Loucy (cell line): ENCODE measurements at regions not wholly inside any gene's neighbourhood (a gene's known extent, or its start where the extent isn't known, plus 50 kb on each side); places are given as distances from the start of the nearest gene placed in this dataset.

ENCODE experiments used
- H2AFZ ChIP-seq: fragments of 200-600 bp; sonication (generic); 2 replicates; pipeline ENCODE4 v1.6.0; 2016; ENCODE audit warnings: antibody characterized with exemption, mild to moderate bottlenecking, low read length, moderate library complexity
- H3F3A ChIP-seq: fragments of 200-600 bp; 2 replicates; pipeline ENCODE4 v1.6.0; 2016; ENCODE audit warnings: antibody characterized with exemption, low read depth, mild to moderate bottlenecking
- H3K27me3 ChIP-seq: fragments of 200-600 bp; sonication (generic); 2 replicates; pipeline ENCODE4 v1.6.1; 2014; ENCODE audit warnings: low read length, mild to moderate bottlenecking; ENCODE audit not compliant: insufficient read depth, poor library complexity, severe bottlenecking
- H3K36me3 ChIP-seq: fragments of 200-600 bp; sonication (generic); 2 replicates; pipeline ENCODE4 v1.6.1; 2016; ENCODE audit warnings: low read length; ENCODE audit not compliant: insufficient read depth
- H3K4me1 ChIP-seq: fragments of 200-600 bp; sonication (generic); 2 replicates; pipeline ENCODE4 v1.5.1; 2014; ENCODE audit warnings: low read length, mild to moderate bottlenecking; ENCODE audit not compliant: insufficient read depth, poor library complexity, severe bottlenecking
- H3K4me2 ChIP-seq: fragments of 200-600 bp; sonication (generic); 2 replicates; pipeline ENCODE4 v1.6.0; 2014; ENCODE audit warnings: antibody characterized with exemption, low read length, low read depth, mild to moderate bottlenecking; ENCODE audit not compliant: poor library complexity, severe bottlenecking
- H3K4me3 ChIP-seq: fragments of 200-600 bp; sonication (generic); 2 replicates; pipeline ENCODE4 v1.5.1; 2014; ENCODE audit warnings: low read length, mild to moderate bottlenecking, mixed read lengths; ENCODE audit not compliant: poor library complexity, severe bottlenecking
- H3K79me2 ChIP-seq: fragments of 200-600 bp; sonication (generic); 2 replicates; pipeline ENCODE4 v1.6.1; 2014; ENCODE audit warnings: low read length; ENCODE audit not compliant: insufficient read depth
- H3K9ac ChIP-seq: fragments of 200-600 bp; sonication (generic); 2 replicates; pipeline ENCODE4 v1.6.0; 2014; ENCODE audit warnings: mild to moderate bottlenecking, low read depth, low read length, moderate library complexity; ENCODE audit not compliant: poor library complexity, severe bottlenecking
- H3K9me2 ChIP-seq: fragments of 200-600 bp; sonication (generic); replicated peaks from 2 replicates; pipeline ENCODE4 v1.6.1; 2016; ENCODE audit warnings: low read depth, low read length, mixed read lengths
- H3K9me3 ChIP-seq: fragments of 200-600 bp; sonication (generic); 2 replicates; pipeline ENCODE4 v1.6.1; 2014; ENCODE audit warnings: mild to moderate bottlenecking, antibody characterized with exemption, low read length, low read depth; ENCODE audit not compliant: insufficient read depth
- H4K20me1 ChIP-seq: fragments of 200-600 bp; sonication (generic); 2 replicates; pipeline ENCODE4 v1.6.0; 2014; ENCODE audit warnings: antibody characterized with exemption, low read length, mild to moderate bottlenecking; ENCODE audit not compliant: insufficient read depth, poor library complexity, severe bottlenecking
- EZH2phosphoT487 ChIP-seq: fragments of 200-600 bp; IDR thresholded peaks from 2 replicates; pipeline ENCODE4 v1.6.1; 2018; ENCODE audit warnings: antibody characterized with exemption, mild to moderate bottlenecking, moderate library complexity, borderline replicate concordance
- TF ChIP-seq, protein P1 (sequence below): fragments of 200-600 bp; sonication (generic); conservative IDR thresholded peaks from 2 replicates; pipeline ENCODE4 v1.5.1; 2014; ENCODE audit warnings: mild to moderate bottlenecking, antibody characterized with exemption, low read length

DNA sequence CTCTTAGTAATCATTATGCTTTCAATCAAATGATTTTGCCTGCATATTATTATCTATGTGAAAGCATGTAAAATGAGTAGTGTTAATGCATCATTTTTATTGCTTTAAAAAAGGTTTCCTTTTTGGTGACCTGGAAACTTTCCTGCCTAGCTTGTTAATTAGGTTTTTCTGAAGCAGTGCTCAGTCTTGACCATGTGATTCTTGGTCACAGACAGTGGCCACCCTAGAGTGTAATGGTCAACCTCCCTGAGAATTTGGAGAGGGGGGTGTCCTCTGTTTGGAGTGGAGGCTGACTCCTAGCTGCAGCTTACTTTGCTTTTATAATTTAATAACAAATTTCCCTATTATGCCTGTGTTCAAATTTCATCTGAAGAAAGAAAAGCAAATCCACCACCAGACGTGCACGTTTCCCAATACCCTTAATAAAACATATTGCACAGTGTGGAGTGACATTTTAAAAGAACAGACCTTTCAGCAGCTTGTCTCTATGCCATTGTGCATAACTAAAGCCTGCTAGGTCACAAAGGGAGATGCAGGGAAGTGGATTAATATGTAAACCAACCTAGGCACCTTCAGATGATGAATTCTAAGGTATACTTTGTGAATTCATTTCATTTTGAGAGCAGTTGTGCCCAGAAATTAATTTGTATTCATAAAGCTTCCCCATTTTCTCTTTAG is 130.6 kb downstream of the RPRM start:
- Histone ChIP-seq H3K4me2 (no peak overlapping the region), H3K4me3 (no peak overlapping the region), H3K36me3 (no peaks in the 10 kb centered on the region), H2AFZ (no peak overlapping the region), H3K9me2 (no peaks in the 10 kb centered on the region), H3K79me2 (no peaks in the 10 kb centered on the region), H3F3A (no peaks in the 10 kb centered on the region), H3K9ac (no peak overlapping the region), H3K9me3 (no peaks in the 10 kb centered on the region; the same call in 1 of the 2 replicates), H4K20me1 (no peaks in the 10 kb centered on the region), H3K4me1 (no peaks in the 10 kb centered on the region), H3K27me3 (no peaks in the 10 kb centered on the region)
- TF ChIP-seq, protein P1, sequence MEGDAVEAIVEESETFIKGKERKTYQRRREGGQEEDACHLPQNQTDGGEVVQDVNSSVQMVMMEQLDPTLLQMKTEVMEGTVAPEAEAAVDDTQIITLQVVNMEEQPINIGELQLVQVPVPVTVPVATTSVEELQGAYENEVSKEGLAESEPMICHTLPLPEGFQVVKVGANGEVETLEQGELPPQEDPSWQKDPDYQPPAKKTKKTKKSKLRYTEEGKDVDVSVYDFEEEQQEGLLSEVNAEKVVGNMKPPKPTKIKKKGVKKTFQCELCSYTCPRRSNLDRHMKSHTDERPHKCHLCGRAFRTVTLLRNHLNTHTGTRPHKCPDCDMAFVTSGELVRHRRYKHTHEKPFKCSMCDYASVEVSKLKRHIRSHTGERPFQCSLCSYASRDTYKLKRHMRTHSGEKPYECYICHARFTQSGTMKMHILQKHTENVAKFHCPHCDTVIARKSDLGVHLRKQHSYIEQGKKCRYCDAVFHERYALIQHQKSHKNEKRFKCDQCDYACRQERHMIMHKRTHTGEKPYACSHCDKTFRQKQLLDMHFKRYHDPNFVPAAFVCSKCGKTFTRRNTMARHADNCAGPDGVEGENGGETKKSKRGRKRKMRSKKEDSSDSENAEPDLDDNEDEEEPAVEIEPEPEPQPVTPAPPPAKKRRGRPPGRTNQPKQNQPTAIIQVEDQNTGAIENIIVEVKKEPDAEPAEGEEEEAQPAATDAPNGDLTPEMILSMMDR: no peak
- no peak for TF ChIP-seq EZH2phosphoT487

GRCh38 chr2:153320879-153321278 is 157.7 kb downstream of the RPRM start:
- Histone ChIP-seq H3K4me3 (no peak overlapping the region), H3K4me2 (no peak overlapping the region), H3K4me1 (no peaks in the 10 kb centered on the region), H3K9ac (no peak overlapping the region), H3K36me3 (no peaks in the 10 kb centered on the region), H3F3A (no peaks in the 10 kb centered on the region), H3K27me3 (no peaks in the 10 kb centered on the region), H3K9me2 (no peaks in the 10 kb centered on the region), H4K20me1 (no peaks in the 10 kb centered on the region), H3K79me2 (no peaks in the 10 kb centered on the region), H3K9me3 (no peaks in the 10 kb centered on the region), H2AFZ (no peak overlapping the region)
- no peak for TF ChIP-seq EZH2phosphoT487
- TF ChIP-seq, protein P1: no peak

GRCh38 chr2:153311432-153311831 is 167.1 kb downstream of the RPRM start:
- Histone ChIP-seq H2AFZ (no peak overlapping the region), H3K4me2 (no peak overlapping the region), H3K9me3 (no peaks in the 10 kb centered on the region), H3F3A (no peaks in the 10 kb centered on the region), H3K9ac (no peak overlapping the region), H3K79me2 (no peaks in the 10 kb centered on the region), H3K9me2 (no peaks in the 10 kb centered on the region), H3K4me1 (no peaks in the 10 kb centered on the region), H4K20me1 (no peaks in the 10 kb centered on the region), H3K27me3 (no peaks in the 10 kb centered on the region), H3K36me3 (no peaks in the 10 kb centered on the region), H3K4me3 (no peak overlapping the region)
- TF ChIP-seq, protein P1: no peak
- no peak for TF ChIP-seq EZH2phosphoT487
